Pulmonary artery endothelial cell (primary cell): ENCODE measurements at regions not wholly inside any gene's neighbourhood (a gene's known extent, or its start where the extent isn't known, plus 50 kb on each side); places are given as distances from the start of the nearest gene placed in this dataset.

ENCODE experiments used
- DNase-seq: peaks from one replicate; pipeline ENCODE4 v3.0.0-alpha.2; 2011; ENCODE audit warnings: low read depth, low spot score

GRCh38 chr10:129136951-129137350 lies 330.1 kb upstream of the MGMT start:
- no peak for DNase-seq

DNA sequence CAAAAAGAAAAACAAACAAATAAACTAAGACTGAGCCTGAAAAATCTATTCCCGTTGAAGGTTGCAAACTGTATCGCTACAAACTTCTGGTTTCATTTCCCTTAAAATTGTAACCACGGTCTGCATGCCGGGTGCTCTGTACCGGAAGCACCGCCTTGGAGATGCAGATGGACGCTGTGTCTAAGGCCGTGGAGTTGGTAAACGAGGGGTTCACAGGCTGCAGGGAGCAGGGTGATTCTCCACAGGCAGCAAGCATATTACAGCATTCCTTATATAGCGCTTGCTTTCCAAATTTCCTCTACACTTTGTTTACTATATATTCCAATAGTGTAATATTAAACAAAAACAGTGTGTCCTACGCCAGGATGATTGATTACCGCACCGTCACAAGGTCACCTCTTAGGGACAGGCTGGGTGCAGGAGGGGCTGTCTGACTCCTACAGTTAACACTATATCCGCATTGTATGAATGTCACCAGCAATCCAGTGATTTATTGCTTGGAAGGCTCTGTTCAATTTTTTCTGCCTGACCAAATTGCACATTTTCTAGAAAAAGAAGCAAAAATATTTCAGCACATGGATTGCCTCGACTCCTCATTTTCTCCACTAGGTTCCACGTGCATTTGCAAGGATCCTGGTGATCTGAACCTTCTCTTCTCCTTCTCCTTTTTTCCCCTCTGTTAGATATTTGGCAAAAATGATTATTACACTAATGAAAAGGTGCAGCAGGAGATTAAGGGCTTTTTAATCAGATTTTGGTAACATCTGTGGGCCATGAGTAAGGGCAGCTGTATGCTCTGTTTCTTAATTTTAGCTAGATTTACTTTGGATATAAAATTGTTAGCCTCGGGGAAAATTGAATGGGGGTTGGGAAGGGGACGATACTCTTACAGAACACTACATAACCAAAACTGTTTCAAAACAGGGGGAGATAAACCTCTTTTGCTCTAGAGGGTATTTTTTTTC lies 325.8 kb upstream of the MGMT start:
- no peak for DNase-seq

DNA sequence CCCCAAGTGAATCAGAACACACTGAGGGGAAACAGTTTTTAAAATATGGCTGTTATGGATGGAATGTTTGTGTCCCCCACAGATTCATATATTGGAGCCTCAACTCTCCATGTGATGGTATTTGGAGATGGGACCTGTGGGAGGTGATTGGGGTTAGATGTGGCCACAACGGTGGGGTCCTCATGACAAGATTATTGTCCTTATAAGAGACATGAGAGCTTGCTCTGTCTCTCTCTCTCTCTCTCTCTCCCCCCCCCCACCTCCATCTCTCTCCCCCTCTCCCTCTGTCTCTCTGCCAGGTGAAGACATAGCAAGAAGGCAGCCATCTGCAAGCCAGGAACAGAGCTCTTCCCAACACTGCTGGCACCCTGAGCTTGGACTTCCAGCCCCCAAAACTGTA lies 315.8 kb upstream of the MGMT start:
- no peak for DNase-seq

GRCh38 chr10:129156406-129156805 lies 310.6 kb upstream of the MGMT start:
- DNase-seq = no peak

DNA sequence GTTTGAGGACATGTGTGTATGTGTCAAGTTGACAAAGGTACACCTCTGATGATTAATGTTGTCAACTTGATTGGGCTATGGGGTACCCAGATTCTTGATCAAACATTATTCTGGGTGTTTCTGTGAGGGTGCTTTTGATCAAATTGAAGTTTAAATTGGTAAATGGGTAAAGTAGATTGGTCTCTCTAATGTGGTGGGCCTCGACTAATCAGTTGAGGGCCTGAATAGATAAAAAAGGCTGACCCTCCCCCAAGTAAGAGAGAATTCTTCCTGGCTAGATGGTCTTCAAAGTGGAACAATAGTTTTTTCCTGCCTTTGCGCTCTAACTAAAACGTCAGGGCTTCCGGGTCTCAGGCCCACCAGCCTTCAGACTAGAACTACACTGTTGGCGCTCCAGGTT lies 309.9 kb upstream of the MGMT start:
- DNase-seq = no peak

DNA sequence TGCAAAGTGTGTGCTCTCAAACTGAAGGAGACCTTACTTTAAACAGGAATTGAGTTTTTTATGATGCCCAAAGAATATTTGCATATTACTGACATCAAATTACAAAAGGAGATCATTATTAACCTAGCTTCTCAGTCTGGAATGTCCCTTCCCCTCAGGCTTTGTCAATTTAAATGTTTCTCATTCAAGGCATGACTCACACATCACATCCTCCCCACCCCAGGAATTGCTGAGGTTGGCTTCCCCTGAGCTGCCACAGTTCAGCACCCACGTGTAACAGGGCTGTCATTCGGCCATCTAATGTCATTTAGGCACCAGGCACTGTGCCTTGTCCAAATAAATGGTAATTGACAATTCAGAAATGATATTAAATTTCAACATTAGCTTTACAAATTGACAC lies 305.9 kb upstream of the MGMT start:
- no peak for DNase-seq

DNA sequence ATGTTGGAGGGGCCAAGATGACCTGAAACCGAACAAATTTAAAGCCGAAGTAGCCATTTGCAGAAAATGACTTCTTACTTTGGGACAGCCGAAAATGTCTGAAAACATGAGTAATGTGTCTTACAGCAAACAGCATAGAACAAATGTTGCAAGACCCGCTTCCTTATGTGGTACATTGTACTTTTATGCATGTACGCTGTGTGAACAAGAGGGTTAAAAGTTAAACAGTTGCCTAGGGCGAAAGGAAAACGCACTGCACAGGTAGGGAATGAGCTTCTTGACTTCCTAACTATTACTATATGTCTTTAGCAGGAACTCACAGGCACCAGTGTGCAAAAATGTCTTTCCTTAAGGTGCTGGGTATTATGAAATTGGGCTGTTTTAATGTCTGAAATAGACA lies 303.5 kb upstream of the MGMT start:
- DNase-seq = no peak

DNA sequence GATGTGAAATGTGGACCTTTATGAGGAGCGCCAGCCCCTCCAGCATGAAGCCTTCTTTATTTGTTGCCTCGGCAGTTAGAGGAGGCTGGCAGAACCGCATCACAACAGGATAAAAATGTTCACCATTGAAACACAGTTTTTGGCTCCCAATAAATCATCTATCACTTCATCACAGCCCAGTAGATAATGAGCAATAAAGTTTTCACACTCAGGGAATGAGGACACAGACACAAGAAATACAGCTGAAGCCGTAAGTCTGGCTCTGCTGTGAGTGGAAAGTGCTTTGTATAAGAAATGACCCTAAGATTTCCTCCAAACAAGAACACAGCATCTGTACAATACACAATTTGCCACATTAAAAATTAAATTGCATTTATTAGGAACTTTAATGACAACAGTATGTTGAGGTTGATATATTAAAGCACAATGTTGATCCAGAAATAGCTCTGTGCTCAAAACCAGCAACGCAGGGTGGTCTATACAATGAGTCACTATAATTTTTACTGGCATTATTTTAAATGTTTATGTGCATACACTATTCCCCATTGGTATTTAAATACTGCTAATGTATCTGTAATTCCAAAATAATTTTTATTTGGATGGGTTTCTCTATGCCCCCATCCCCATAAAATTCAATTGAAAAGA lies 301.8 kb upstream of the MGMT start:
- DNase-seq = no peak

DNA sequence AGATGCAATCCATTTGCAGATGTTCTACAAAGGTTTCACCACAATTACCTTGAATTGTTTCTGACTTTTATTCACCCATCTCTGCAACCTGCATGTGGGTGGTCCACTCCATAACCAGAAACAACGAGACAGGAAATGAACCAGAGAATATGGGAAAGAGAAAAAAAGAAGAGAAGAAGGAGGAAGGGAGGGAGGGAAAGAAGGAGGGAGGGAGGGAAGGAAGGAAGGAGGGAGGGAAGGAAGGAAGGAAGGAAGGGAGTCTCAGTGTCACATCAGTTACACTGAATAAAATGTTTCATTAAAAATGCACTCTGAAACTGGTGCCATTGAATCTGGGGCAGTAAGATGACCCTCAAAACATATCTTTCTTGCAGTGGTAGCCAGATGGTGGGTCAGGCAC lies 301.3 kb upstream of the MGMT start:
- DNase-seq = no peak

DNA sequence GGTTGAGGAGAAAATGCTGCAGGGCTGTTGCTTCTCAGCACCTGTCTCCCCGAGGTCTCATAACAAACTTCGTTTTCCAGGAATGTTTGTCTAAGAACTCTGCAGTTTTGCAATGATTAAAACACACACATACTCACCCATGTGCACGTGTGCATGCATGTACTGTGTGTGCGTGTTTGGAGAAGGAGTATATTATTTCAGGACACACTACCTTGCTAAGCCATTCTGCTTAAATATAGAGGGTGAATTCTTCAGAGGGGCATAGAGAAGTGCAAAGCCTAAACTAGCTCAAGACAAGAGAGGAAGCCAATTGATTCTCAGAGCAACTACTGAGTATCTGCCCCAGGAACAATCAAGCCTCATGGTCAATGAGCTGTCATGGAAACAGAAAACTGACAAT lies 298.4 kb upstream of the MGMT start:
- DNase-seq = no peak

DNA sequence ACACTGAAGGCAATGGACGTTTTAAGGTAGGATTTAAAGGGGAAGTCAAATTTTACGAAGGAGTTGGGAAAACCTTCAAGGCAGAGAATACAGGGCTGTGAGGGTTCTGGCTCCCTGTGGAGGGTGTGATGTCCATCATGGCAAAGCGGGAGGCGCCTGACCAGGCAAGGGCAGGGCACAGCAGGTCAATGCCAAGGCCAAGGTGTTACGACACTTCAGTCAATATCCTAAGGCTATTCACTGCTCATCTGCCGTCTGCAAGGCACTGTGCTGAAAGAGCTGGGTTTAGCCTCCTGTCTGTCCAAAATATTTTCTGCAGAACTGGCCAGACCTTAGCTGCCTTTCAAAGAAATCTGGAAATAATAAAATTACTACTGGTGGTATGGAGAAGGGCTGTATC lies 297.9 kb upstream of the MGMT start:
- no peak for DNase-seq

GRCh38 chr10:129170812-129171211 lies 296.2 kb upstream of the MGMT start:
- DNase-seq = no peak

DNA sequence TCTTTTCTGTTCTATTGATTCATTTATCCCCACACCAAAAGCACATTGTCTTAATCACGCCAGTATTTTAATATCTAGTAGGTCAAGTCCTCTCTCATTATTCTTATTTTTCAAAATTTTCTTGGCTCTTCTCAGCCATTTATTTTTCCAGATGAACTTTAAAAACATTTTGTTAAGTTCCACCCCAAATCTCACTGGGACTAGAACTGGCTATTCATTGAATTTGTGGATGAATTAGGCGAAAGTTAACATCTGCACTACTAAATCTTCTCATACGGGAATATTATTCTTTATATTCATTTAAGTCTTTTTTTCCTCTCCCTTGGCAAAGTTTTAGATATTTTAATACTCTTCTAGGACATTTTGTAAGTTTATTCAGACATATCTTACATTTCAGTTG lies 295.2 kb upstream of the MGMT start:
- DNase-seq = no peak

- DNase-seq = no peak
These were observed 292.6 kb upstream of the MGMT start for GRCh38 chr10:129174232-129175014.

GRCh38 chr10:129179245-129179971 lies 287.6 kb upstream of the MGMT start:
- no peak for DNase-seq

DNA sequence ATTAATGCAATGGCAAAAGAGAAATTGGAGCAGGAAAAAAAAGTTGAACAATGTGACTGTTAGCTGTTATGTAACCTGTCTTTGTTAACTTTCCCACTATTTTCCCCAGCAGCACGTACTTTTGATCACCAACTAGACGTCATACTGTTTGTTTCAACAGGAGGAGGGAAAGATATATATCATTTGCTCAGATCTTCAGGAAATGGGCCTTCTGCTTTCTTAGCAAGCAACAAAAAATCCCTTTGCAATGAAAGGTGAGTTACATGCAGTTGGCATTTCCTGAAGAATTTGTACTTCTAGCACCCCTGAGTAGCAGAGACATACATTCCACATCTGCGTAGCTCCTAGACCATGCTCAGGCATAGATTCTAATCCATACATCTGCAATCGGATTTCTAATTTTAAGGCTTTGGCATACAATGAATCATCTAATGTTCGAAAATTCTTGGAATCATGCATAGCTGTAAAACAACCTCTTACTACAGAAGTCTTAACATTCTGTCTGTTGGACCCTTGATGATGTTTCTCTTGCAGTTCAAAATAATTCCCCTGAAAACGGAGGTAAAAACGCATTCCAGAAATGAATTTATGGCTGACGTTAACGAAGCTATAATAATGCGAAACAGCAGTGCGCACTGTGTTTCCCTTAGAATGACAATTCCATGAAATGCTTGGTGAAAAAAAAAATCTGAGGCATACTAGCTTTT lies 286.9 kb upstream of the MGMT start:
- no peak for DNase-seq

DNA sequence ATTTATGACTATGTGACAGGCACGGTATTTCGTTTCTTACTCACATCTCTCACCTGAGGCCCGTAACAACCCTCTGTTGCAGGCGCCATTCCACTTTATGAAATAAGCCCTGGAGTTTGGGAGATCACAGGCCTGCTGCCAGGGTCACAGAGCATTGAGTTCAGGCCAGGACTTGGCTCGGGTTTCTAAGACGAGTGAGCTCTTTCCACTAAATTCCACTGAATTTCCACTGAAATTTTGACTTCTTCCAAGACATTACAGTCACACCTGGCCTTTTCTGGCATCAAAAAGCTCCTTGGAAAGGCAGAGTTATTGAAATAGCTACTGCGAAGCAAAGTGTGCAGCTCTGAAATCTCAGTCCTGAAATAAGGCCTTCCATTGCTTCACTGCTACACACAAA lies 282.8 kb upstream of the MGMT start:
- no peak for DNase-seq

DNA sequence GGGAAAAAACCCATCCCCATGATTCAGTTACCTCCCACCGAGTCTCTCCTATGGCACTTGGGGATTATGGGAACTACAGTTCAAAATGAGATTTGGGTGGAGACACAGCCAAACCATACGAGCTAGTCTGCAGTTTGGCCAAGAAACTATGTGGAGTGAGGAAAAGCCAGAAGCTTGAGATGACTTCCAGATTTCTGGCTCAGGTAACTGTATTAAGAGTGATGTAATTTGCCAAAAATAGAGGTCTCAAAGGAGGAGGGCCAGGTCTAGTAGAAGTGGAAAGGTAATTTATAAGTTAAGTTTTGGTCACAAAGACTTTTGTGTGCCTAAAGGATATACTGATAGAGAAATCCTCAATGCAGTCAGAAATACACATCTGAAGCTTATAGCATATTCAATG lies 279.7 kb upstream of the MGMT start:
- DNase-seq = no peak

- no peak for DNase-seq
These were observed 275.2 kb upstream of the MGMT start for GRCh38 chr10:129191797-129192196.

DNA sequence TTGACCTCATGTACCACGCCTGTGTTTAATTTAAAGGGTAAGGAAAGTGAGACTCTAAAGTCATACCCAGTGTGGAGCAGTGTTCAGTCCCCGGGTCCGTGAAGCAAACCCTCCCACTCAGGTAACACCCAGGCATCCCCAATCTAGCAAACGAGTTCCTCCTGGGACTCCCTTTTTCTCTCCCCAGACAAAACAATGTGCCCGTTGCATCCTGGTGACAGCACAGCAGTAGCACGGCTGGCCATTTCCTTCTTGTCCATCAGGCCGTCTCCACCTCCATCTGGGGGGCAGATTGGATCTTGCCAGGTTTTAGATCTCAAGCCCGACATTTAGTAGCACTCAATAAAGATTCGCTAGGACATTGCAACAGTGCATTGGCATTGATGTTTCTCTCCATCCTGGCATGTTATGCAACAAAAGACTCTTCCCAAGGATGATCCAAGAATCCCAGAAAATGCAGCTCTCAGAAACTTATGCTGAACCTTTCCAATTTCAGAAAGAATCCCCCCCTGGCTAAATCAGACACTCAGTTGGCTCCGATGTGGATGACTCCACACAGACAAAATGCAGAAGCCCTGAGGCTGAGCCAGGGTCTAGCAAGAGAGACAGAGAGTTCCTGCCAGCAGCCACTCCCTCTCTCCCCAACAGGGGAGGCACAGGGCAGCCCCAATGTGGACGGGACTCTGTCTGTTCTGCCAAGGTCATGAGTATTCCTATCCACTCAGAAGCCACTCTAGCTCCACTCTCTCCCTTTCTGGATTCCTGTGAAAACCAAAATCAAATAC lies 274.5 kb upstream of the MGMT start:
- DNase-seq = no peak
